Spleen (tissue), 11 donors: ENCODE measurements at regions not wholly inside any gene's neighbourhood (a gene's known extent, or its start where the extent isn't known, plus 50 kb on each side); places are given as distances from the start of the nearest gene placed in this dataset.
"Not testable (repeated sequence)": the region's sequence is repeated elsewhere in the genome, so short reads cannot be mapped to it uniquely, and the experiment has no call there.

Source experiments
- DNase-seq: peaks from one replicate; pipeline ENCODE4 v3.0.0-alpha.2; 2020
- H3K27ac ChIP-seq, 8 donors: fragments of 200-600 bp; sonication (generic) in 7 of 8; 1 replicate in 4 of 8; 2 replicates in 4 of 8; pipeline versions ENCODE4 v1.5.0 to v1.8.0; 2016 to 2021; ENCODE audit warnings: inconsistent platforms in 4 of 8, mild to moderate bottlenecking in 4 of 8, moderate library complexity in 1 of 8
- H3K27me3 ChIP-seq, 7 donors: fragments of 200-600 bp; sonication (generic) in 6 of 7; replicated peaks in 1 of 7; 1 replicate in 4 of 7; 2 replicates in 3 of 7; pipeline versions ENCODE4 v1.5.0 to v1.8.0; 2016 to 2021; ENCODE audit warnings: inconsistent platforms in 3 of 7, mild to moderate bottlenecking in 1 of 7
- H3K36me3 ChIP-seq, 6 donors: fragments of 200-600 bp; sonication (generic) in 5 of 6; 1 replicate in 4 of 6; 2 replicates in 2 of 6; pipeline versions ENCODE4 v1.5.0 to v1.8.0; 2016 to 2021; ENCODE audit warnings: inconsistent platforms in 2 of 6
- H3K4me1 ChIP-seq, 6 donors: fragments of 200-600 bp; sonication (generic) in 5 of 6; 1 replicate in 3 of 6; 2 replicates in 3 of 6; pipeline versions ENCODE4 v1.5.0 to v1.8.0; 2016 to 2021; ENCODE audit warnings: inconsistent platforms in 3 of 6
- H3K4me3 ChIP-seq, 8 donors: fragments of 200-600 bp; sonication (generic) in 7 of 8; 1 replicate in 4 of 8; 2 replicates in 4 of 8; pipeline versions ENCODE4 v1.5.0 to v1.8.0; 2016 to 2021; ENCODE audit warnings: inconsistent platforms in 4 of 8, mild to moderate bottlenecking in 4 of 8, moderate library complexity in 2 of 8
- H3K9me3 ChIP-seq, 8 donors: fragments of 200-600 bp; sonication (generic) in 7 of 8; 1 replicate in 4 of 8; 2 replicates in 4 of 8; pipeline versions ENCODE4 v1.5.0 to v1.8.0; 2016 to 2021; ENCODE audit warnings: inconsistent platforms in 4 of 8
- CTCF ChIP-seq, 11 experiments: fragments of 200-600 bp in 7 of 11; fragments of 450-650 bp in 4 of 11; sonication (generic) in 4 of 11; IDR thresholded peaks in 8 of 11; conservative IDR thresholded peaks in 3 of 11; 1 replicate in 7 of 11; 2 replicates in 4 of 11; pipeline versions ENCODE4 v1.4.0 to v1.8.0; 2016 to 2021; ENCODE audit warnings: antibody characterized with exemption in 11 of 11, inconsistent platforms in 4 of 11, mild to moderate bottlenecking in 1 of 11
- POLR2A ChIP-seq, 3 donors: fragments of 450-650 bp; IDR thresholded peaks; one replicate each; pipeline ENCODE4 v1.5.1; 2017; ENCODE audit warnings: antibody characterized with exemption in 3 of 3, mild to moderate bottlenecking in 1 of 3
- POLR2AphosphoS5 ChIP-seq, 3 donors: sonication (generic); formaldehyde crosslinking; IDR thresholded peaks; one replicate each; pipeline ENCODE4 v1.5.1; 2017; ENCODE audit warnings: antibody characterized with exemption in 3 of 3
- WGBS, 5 donors: extraction: QIAGEN DNeasy Blood & Tissue Kit in 3 of 5; methylation state at CpG; one replicate each; pipeline versions ENCODE4 v1.1.5 to v1.1.7; 2013 to 2018; 5-methylcytosine and 5-hydroxymethylcytosine counted together
- intact Hi-C: fragments of 100-400 bp; cut with DNase I; formaldehyde crosslinking; loops from one replicate; pipeline ENCODE4 v1.15.0; 2023; ENCODE audit warnings: low total_unique reads
- donor health status: healthy with polysubstance abuse.
- donor health status: DM: no; HTN: no; CAD: no; lungs with moderate emphysema.
- donor health status: DM: no; HTN: no; CAD: no.
- donor health status: Bipolar disorder and iron deficiency.
- donor health status: healthy.
- donor health status: DM: no; HTN: no; CAD: no.
- donor health status: DM: yes; HTN: yes; CAD: no.

- TF ChIP-seq POLR2A (IDR thresholded peaks at IDR 0.05) (no peak), CTCF (IDR thresholded peaks at IDR 0.05 in 8 of 11, conservative IDR thresholded peaks at IDR 0.05 in 3 of 11) (no peak), POLR2AphosphoS5 (IDR thresholded peaks at IDR 0.05) (no peak)
- no peak for DNase-seq
- Histone ChIP-seq H3K4me1 (no peaks in the 10 kb centered on the region), H3K27ac (no peak overlapping the region), H3K27me3 (peaks cover 0 to 24% (median 0%) of the 10 kb centered on the region in 7 donors), H3K36me3 (no peaks in the 10 kb centered on the region), H3K9me3 (peaks cover 0 to 4% (median under 1%) of the 10 kb centered on the region in 8 donors), H3K4me3 (no peak overlapping the region)
- WGBS, 5 donors: 61 to 86% (median 76%) methylated on average over 2 of the region's 2 CpGs
- intact Hi-C loops: no loop called here
Observed at GRCh38 chr20:43349841-43350240, 107.9 kb upstream of the SRSF6 start.

- H3K4me3 ChIP-seq, intact Hi-C loops, H3K36me3 ChIP-seq, H3K27ac ChIP-seq, H3K4me1 ChIP-seq, DNase-seq: not testable (repeated sequence)
- 81 to 95% (median 88%) methylated on average over 5 of the region's 5 CpGs for WGBS, 5 donors
- Histone ChIP-seq H3K27me3 (peaks cover 0 to 24% (median 0%) of the 10 kb centered on the region in 7 donors), H3K9me3 (peaks cover 0 to 23% (median 13%) of the 10 kb centered on the region in 8 donors)
Observed at GRCh38 chr20:43347839-43348238, 109.9 kb upstream of the SRSF6 start.

- Histone ChIP-seq H3K4me1 (no peaks in the 10 kb centered on the region), H3K36me3 (no peaks in the 10 kb centered on the region), H3K9me3 (peaks cover 0 to 28% (median 13%) of the 10 kb centered on the region in 8 donors), H3K27ac (no peak overlapping the region), H3K4me3 (no peak overlapping the region), H3K27me3 (peaks cover 0 to 23% (median 0%) of the 10 kb centered on the region in 7 donors)
- intact Hi-C loops: no loop called here
- TF ChIP-seq POLR2A (IDR thresholded peaks at IDR 0.05) (no peak), POLR2AphosphoS5 (IDR thresholded peaks at IDR 0.05) (no peak), CTCF (IDR thresholded peaks at IDR 0.05 in 8 of 11, conservative IDR thresholded peaks at IDR 0.05 in 3 of 11) (no peak)
- no peak for DNase-seq
- 74 to 80% (median 78%) methylated on average over 8 of the region's 8 CpGs for WGBS, 5 donors
Observed at GRCh38 chr20:43345676-43346075, 112.0 kb upstream of the SRSF6 start.

- intact Hi-C loops: no loop called here
- no peaks in the 10 kb centered on the region for H3K36me3 ChIP-seq
- TF ChIP-seq POLR2A (IDR thresholded peaks at IDR 0.05) (no peak), CTCF (IDR thresholded peaks at IDR 0.05 in 8 of 11, conservative IDR thresholded peaks at IDR 0.05 in 3 of 11) (no peak), POLR2AphosphoS5 (IDR thresholded peaks at IDR 0.05) (no peak)
- no peaks in the 10 kb centered on the region for H3K4me1 ChIP-seq
- no peaks in the 10 kb centered on the region for H3K27me3 ChIP-seq
- peaks cover 0 to 54% (median 25%) of the 10 kb centered on the region in 8 donors for H3K9me3 ChIP-seq
- DNase-seq: no peak
- no peak overlapping the region for H3K4me3 ChIP-seq
- 68 to 97% (median 87%) methylated on average over 5 of the region's 5 CpGs for WGBS, 5 donors
- no peak overlapping the region for H3K27ac ChIP-seq
Observed at GRCh38 chr20:43341511-43341910, 116.2 kb upstream of the SRSF6 start.

- no peaks in the 10 kb centered on the region for H3K36me3 ChIP-seq
- WGBS, 5 donors: 83 to 91% (median 87%) methylated on average over 7 of the region's 7 CpGs
- H3K4me3 ChIP-seq: no peak overlapping the region
- H3K4me1 ChIP-seq: no peaks in the 10 kb centered on the region
- intact Hi-C loops: no loop called here
- peaks cover 0 to 67% (median 39%) of the 10 kb centered on the region in 8 donors for H3K9me3 ChIP-seq
- H3K27ac ChIP-seq: no peak overlapping the region
- DNase-seq: no peak
- TF ChIP-seq POLR2AphosphoS5 (IDR thresholded peaks at IDR 0.05) (no peak), CTCF (IDR thresholded peaks at IDR 0.05 in 8 of 11, conservative IDR thresholded peaks at IDR 0.05 in 3 of 11) (no peak), POLR2A (IDR thresholded peaks at IDR 0.05) (no peak)
- H3K27me3 ChIP-seq: no peaks in the 10 kb centered on the region
Observed at GRCh38 chr20:43337036-43337435, 120.7 kb upstream of the SRSF6 start.
